ENCODE measurements at regions not wholly inside any gene's neighbourhood (a gene's known extent, or its start where the extent isn't known, plus 50 kb on each side); places are given as distances from the start of the nearest gene placed in this dataset.

- TF ChIP-seq, protein P1, sequence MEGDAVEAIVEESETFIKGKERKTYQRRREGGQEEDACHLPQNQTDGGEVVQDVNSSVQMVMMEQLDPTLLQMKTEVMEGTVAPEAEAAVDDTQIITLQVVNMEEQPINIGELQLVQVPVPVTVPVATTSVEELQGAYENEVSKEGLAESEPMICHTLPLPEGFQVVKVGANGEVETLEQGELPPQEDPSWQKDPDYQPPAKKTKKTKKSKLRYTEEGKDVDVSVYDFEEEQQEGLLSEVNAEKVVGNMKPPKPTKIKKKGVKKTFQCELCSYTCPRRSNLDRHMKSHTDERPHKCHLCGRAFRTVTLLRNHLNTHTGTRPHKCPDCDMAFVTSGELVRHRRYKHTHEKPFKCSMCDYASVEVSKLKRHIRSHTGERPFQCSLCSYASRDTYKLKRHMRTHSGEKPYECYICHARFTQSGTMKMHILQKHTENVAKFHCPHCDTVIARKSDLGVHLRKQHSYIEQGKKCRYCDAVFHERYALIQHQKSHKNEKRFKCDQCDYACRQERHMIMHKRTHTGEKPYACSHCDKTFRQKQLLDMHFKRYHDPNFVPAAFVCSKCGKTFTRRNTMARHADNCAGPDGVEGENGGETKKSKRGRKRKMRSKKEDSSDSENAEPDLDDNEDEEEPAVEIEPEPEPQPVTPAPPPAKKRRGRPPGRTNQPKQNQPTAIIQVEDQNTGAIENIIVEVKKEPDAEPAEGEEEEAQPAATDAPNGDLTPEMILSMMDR (IDR thresholded peaks at IDR 0.05; ENCODE audit: borderline replicate concordance, extremely low read depth, low read length, poor library complexity, severe bottlenecking): no peak
- no peak for TF ChIP-seq EZH2 (IDR thresholded peaks at IDR 0.05; ENCODE audit: borderline replicate concordance, low read depth, low read length, severe bottlenecking)
These were observed 79.3 kb upstream of the IL6 start for GRCh38 chr7:22647451-22648257.

All from DND-41 (cell line).